Neural progenitor cell (in vitro differentiated cells): ENCODE measurements at regions not wholly inside any gene's neighbourhood (a gene's known extent, or its start where the extent isn't known, plus 50 kb on each side); places are given as distances from the start of the nearest gene placed in this dataset.

Experiments used
- EZH2 ChIP-seq: fragments of 200-600 bp; sonication (generic); IDR thresholded peaks from 2 replicates; pipeline ENCODE4 v1.6.1; 2017; ENCODE audit warnings: antibody characterized with exemption, mild to moderate bottlenecking, moderate library complexity
- EZH2phosphoT487 ChIP-seq: fragments of 200-600 bp; sonication (generic); IDR thresholded peaks from 2 replicates; pipeline ENCODE4 v1.6.1; 2017; ENCODE audit warnings: antibody characterized with exemption

DNA sequence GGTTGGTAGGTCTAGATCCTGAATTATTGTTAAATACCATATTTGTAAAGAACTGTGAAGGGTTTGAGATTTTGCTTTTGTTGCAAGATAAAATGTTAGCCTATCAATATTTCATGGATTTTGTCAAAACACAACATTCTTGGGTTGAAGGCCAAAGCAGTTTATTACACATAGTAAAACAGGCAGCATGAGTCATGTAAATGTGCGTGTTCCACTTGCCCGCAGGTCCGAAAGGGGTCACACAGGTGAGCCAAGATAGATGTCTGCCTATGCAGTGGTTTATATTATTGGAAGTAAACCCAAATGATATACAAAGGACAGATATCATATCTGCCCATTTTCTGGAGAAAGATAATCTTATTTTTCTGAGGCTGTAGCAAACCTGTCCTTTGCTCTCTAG is 1654.4 kb upstream of the SPRY2 start:
- TF ChIP-seq EZH2phosphoT487: no peak
- TF ChIP-seq EZH2: no peak
